Pancreas (tissue), 10 donors: ENCODE measurements at regions not wholly inside any gene's neighbourhood (a gene's known extent, or its start where the extent isn't known, plus 50 kb on each side); places are given as distances from the start of the nearest gene placed in this dataset.

Source experiments
- ATAC-seq, 4 donors: fragments of 200-7000 bp; cut with Tn5 transposase; one replicate each; pipeline versions ENCODE4 v1.8.0 to v1.9.1; 2020; ENCODE audit warnings: mild to moderate bottlenecking in 4 of 4, moderate library complexity in 4 of 4
- DNase-seq, 6 donors: peaks; one replicate each; pipeline ENCODE4 v3.0.0-alpha.2; 2020
- FAIRE-seq: peaks from 2 replicates; lab custom pipeline; 2012; peaks lifted over from hg19 to GRCh38; lab: Jason Lieb, UNC
- H3K27ac ChIP-seq, 4 donors: fragments of 200-600 bp; sonication (generic); 1 replicate in 3 of 4; 2 replicates in 1 of 4; pipeline versions ENCODE4 v1.5.0 to v1.8.0; 2020
- H3K27me3 ChIP-seq, 4 donors: fragments of 200-600 bp; one replicate each; pipeline ENCODE4 v1.8.0; 2021
- H3K36me3 ChIP-seq, 3 donors: fragments of 200-600 bp; sonication (generic) in 1 of 3; one replicate each; pipeline versions ENCODE4 v1.5.0 to v1.8.0; 2020 to 2021
- H3K4me1 ChIP-seq, 3 donors: fragments of 200-600 bp; one replicate each; pipeline ENCODE4 v1.8.0; 2021
- H3K4me3 ChIP-seq, 4 donors: fragments of 200-600 bp; sonication (generic) in 2 of 4; one replicate each; pipeline versions ENCODE4 v1.5.0 to v1.8.0; 2020 to 2021
- H3K9me3 ChIP-seq, 4 donors: fragments of 200-600 bp; one replicate each; pipeline ENCODE4 v1.8.0; 2021
- WGBS, 2 donors: extraction: QIAGEN DNeasy Blood & Tissue Kit; methylation state at CpG; one replicate each; pipeline ENCODE4 v1.1.7; 2013; 5-methylcytosine and 5-hydroxymethylcytosine counted together
- intact Hi-C, 3 donors: fragments of 100-400 bp; cut with DNase I; formaldehyde crosslinking; loops; one replicate each; pipeline versions ENCODE4 v1.11.1 to v1.14.2; 2022
- TF ChIP-seq, protein P1 (sequence below), 4 donors: fragments of 200-600 bp; sonication (generic) in 3 of 4; IDR thresholded peaks; one replicate each; pipeline versions ENCODE4 v1.5.0 to v1.8.0; 2021; ENCODE audit warnings: antibody characterized with exemption in 4 of 4
- donor health status: healthy with polysubstance abuse.
- donor health status: DM: no; HTN: no; CAD: no; lungs with moderate emphysema.
- donor health status: DM: no; HTN: no; CAD: no.
- donor health status: control.
- donor health status: control.
- donor health status: Bipolar disorder and iron deficiency.
- donor health status: DM: yes; HTN: yes; CAD: no.
- donor health status: DM: no; HTN: no; CAD: no.
- donor health status: DM: no; HTN: no; CAD: no.
- donor health status: DM: yes; HTN: yes; CAD: no.

DNA sequence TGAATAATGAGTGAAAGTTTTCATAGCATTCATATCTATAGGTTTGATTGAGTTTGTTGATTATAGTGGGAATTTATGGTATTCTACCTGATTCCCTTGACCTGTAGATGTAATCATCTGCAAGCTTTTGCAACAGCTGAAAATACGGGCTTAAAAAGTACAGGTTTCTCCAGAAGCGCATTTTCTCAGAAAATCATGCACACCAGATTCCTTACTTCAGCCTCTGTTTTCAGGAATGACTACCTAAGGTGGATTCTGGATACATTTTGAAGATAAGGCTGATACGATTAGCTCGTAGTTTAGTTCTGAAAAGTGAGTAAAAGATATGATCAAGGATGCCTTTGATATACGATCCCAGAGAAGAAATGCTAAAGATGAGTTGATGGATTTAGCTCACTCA lies 694.8 kb upstream of the CDH10 start:
- Histone ChIP-seq H3K36me3 (no peaks in the 10 kb centered on the region), H3K4me1 (no peaks in the 10 kb centered on the region), H3K27me3 (no peaks in the 10 kb centered on the region), H3K27ac (no peak overlapping the region), H3K9me3 (no peaks in the 10 kb centered on the region), H3K4me3 (no peak overlapping the region)
- 60 to 75% methylated on average over 5 of the region's 5 CpGs for WGBS, 2 donors
- FAIRE-seq (no peak), DNase-seq (no peak), ATAC-seq (no peak)
- TF ChIP-seq, protein P1, sequence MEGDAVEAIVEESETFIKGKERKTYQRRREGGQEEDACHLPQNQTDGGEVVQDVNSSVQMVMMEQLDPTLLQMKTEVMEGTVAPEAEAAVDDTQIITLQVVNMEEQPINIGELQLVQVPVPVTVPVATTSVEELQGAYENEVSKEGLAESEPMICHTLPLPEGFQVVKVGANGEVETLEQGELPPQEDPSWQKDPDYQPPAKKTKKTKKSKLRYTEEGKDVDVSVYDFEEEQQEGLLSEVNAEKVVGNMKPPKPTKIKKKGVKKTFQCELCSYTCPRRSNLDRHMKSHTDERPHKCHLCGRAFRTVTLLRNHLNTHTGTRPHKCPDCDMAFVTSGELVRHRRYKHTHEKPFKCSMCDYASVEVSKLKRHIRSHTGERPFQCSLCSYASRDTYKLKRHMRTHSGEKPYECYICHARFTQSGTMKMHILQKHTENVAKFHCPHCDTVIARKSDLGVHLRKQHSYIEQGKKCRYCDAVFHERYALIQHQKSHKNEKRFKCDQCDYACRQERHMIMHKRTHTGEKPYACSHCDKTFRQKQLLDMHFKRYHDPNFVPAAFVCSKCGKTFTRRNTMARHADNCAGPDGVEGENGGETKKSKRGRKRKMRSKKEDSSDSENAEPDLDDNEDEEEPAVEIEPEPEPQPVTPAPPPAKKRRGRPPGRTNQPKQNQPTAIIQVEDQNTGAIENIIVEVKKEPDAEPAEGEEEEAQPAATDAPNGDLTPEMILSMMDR (IDR thresholded peaks at IDR 0.05): no peak
- intact Hi-C loops: no loop called here

DNA sequence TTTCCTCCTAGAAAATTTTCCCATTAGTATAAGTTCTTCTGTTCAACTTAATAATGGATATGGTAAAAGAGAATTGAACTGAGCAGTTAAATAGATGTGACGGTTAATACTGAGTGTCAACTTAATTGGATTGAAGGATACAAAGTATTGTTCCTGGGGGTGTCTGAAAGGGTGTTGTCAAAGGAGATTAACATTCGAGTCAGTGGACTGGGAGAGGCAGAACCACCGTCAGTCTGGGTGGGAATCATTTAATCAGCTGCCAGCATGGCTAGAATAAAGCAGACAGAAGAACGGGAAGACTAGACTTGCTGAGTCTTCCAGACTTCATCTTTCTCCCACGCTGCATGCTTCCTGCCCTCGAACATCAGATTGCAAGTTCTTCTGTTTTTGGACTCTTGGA lies 689.6 kb upstream of the CDH10 start:
- 56 to 62% methylated on average over 6 of the region's 6 CpGs for WGBS, 2 donors
- FAIRE-seq (no peak), ATAC-seq (no peak), DNase-seq (no peak)
- H3K27ac ChIP-seq: no peak overlapping the region
- H3K4me3 ChIP-seq: no peak overlapping the region
- no peaks in the 10 kb centered on the region for H3K9me3 ChIP-seq
- H3K4me1 ChIP-seq: no peaks in the 10 kb centered on the region
- intact Hi-C loops: no loop called here
- H3K36me3 ChIP-seq: no peaks in the 10 kb centered on the region
- TF ChIP-seq, protein P1 (IDR thresholded peaks at IDR 0.05): no peak
- no peaks in the 10 kb centered on the region for H3K27me3 ChIP-seq

DNA sequence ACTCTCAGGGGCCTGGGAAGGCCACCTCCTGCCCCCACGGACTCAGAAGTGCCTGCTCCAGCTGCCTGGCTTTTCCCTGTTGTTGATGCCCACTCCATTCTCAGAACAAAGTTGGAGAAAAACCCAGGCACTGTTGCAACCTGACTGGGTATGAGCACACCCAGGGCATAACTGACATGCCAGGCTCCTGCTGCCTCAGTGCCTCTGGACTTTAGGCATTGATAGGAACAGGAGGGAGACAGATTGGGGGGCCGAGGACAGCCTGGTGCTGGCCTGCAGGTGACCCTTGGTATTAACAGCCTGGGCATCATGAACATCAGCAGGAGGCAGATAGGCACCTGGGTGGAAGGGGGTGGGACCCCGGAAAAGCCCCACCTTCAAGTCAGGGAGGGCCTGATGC lies 685.9 kb upstream of the CDH10 start:
- Histone ChIP-seq H3K9me3 (no peaks in the 10 kb centered on the region), H3K27me3 (no peaks in the 10 kb centered on the region), H3K4me3 (no peak overlapping the region), H3K4me1 (no peaks in the 10 kb centered on the region), H3K36me3 (no peaks in the 10 kb centered on the region), H3K27ac (no peak overlapping the region)
- TF ChIP-seq, protein P1 (IDR thresholded peaks at IDR 0.05): no peak
- FAIRE-seq: no peak
- intact Hi-C loops: no loop called here
- no peak for ATAC-seq
- 59 to 66% methylated on average over 2 to 3 of the region's 3 CpGs for WGBS, 2 donors
- peak in 1 of 6 donors; percentile 32 for DNase-seq

DNA sequence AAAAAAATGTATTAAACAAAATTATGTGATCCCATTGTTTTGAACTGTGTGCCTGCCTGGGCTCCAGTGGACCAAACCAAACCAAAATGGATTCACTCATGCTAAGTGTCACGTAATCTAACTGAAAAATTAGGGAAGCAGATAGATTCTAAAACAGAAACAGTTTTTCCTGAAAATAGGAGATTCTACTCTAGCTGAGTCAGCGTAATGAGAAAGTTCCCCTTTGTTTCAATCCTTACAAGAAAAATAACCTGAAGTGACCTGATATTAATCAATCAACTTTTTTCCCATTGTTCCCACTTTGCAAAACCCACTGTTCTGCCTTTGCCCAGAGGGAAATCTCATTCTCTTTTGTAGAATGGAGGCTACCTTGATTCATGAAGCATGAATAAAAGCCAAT lies 682.4 kb upstream of the CDH10 start:
- no peaks in the 10 kb centered on the region for H3K36me3 ChIP-seq
- H3K4me3 ChIP-seq: no peak overlapping the region
- intact Hi-C loops: no loop called here
- TF ChIP-seq, protein P1 (IDR thresholded peaks at IDR 0.05): no peak
- no peaks in the 10 kb centered on the region for H3K27me3 ChIP-seq
- H3K27ac ChIP-seq: no peak overlapping the region
- no peaks in the 10 kb centered on the region for H3K9me3 ChIP-seq
- DNase-seq (no peak), FAIRE-seq (no peak), ATAC-seq (no peak)
- no peaks in the 10 kb centered on the region for H3K4me1 ChIP-seq
- 60 to 72% methylated on average over 2 of the region's 2 CpGs for WGBS, 2 donors

DNA sequence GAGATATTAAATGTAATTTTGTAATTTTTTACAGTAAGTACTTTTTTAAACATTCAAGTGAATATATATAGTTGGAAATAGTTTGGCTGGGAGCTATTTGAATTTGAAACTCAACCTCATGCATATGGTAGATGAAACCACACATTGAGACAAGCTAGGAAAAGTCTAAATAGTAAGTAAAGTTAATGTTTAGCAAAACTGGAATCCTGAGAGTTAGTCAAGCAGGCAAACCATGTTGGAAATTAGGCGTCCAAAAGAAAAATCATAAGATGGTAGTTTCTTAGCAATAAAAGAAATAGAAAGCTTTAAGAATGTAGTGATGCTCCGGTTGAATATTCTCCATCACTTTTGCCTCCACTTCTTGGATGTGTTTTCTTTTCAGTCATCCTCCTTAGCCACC lies 657.1 kb upstream of the CDH10 start:
- ATAC-seq (no peak), FAIRE-seq (no peak)
- 51 to 54% methylated on average over 2 of the region's 2 CpGs for WGBS, 2 donors

More for the DNA sequence above, 657.1 kb upstream of the CDH10 start:
- TF ChIP-seq, protein P1 (IDR thresholded peaks at IDR 0.05): no peak
- Histone ChIP-seq H3K9me3 (no peaks in the 10 kb centered on the region), H3K36me3 (no peaks in the 10 kb centered on the region), H3K4me1 (no peaks in the 10 kb centered on the region), H3K27me3 (no peaks in the 10 kb centered on the region), H3K4me3 (no peak overlapping the region), H3K27ac (no peak overlapping the region)
- no peak for DNase-seq
- intact Hi-C loops: no loop called here
